ENCODE measurements at regions not wholly inside any gene's neighbourhood (a gene's known extent, or its start where the extent isn't known, plus 50 kb on each side); places are given as distances from the start of the nearest gene placed in this dataset.
"Not testable (repeated sequence)": the region's sequence is repeated elsewhere in the genome, so short reads cannot be mapped to it uniquely, and the experiment has no call there.

- Mint-ChIP-seq H3K27me3 (ENCODE audit: unreplicated experiment) (no peaks in the 10 kb centered on the region), H3K4me3 (ENCODE audit: unreplicated experiment) (no peak overlapping the region), H3K27ac (ENCODE audit: unreplicated experiment) (no peak overlapping the region), H3K36me3 (ENCODE audit: unreplicated experiment) (no peaks in the 10 kb centered on the region), H3K9me3 (ENCODE audit: unreplicated experiment) (peaks cover 27% of the 10 kb centered on the region), H3K4me1 (ENCODE audit: unreplicated experiment) (no peaks in the 10 kb centered on the region)
- no peak for DNase-seq (ENCODE audit: extremely low spot score, unreplicated experiment)
- TF ChIP-seq CTCF (IDR thresholded peaks at IDR 0.05), result no peak
These were observed 228.6 kb upstream of the LINC00305 start for GRCh38 chr18:64377446-64377845.

DNA sequence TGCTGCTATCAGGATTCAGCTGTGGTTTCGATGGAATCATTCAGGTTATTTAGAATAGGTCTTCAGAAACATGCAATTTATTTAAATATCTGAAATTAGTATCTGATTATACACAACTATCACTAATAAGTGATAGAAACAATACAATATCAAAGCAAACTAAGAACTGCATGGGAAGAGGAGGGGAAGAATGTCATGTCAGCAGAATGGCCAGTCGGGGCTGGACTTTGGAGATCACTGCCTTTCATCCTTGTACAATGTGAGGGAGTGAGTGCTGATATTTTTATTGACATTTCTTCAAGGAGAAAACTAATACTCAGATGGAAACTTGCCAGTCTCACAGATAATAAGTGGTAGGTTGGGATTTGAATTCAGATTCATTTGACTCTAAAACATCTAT is 224.0 kb upstream of the LINC00305 start:
- H3K27ac Mint-ChIP-seq (ENCODE audit: unreplicated experiment), result no peak overlapping the region
- peaks cover 25% of the 10 kb centered on the region for H3K9me3 Mint-ChIP-seq (ENCODE audit: unreplicated experiment)

GRCh38 chr18:64369830-64370440 is 221.0 kb upstream of the LINC00305 start:
- not testable (repeated sequence) for H3K4me1 Mint-ChIP-seq (ENCODE audit: unreplicated experiment); H3K4me3 Mint-ChIP-seq (ENCODE audit: unreplicated experiment); H3K27me3 Mint-ChIP-seq (ENCODE audit: unreplicated experiment); H3K27ac Mint-ChIP-seq (ENCODE audit: unreplicated experiment); H3K36me3 Mint-ChIP-seq (ENCODE audit: unreplicated experiment); DNase-seq (ENCODE audit: extremely low spot score, unreplicated experiment)
- peaks cover 13% of the 10 kb centered on the region for H3K9me3 Mint-ChIP-seq (ENCODE audit: unreplicated experiment)

More for the DNA sequence above, 224.0 kb upstream of the LINC00305 start:
- Mint-ChIP-seq H3K36me3 (ENCODE audit: unreplicated experiment) (no peaks in the 10 kb centered on the region), H3K4me3 (ENCODE audit: unreplicated experiment) (no peak overlapping the region), H3K4me1 (ENCODE audit: unreplicated experiment) (no peaks in the 10 kb centered on the region), H3K27me3 (ENCODE audit: unreplicated experiment) (no peaks in the 10 kb centered on the region)
- TF ChIP-seq CTCF (IDR thresholded peaks at IDR 0.05), result no peak
- no peak for DNase-seq (ENCODE audit: extremely low spot score, unreplicated experiment)

- H3K9me3 Mint-ChIP-seq (ENCODE audit: unreplicated experiment), result peaks cover 11% of the 10 kb centered on the region
- no peak overlapping the region for H3K27ac Mint-ChIP-seq (ENCODE audit: unreplicated experiment)
- DNase-seq (ENCODE audit: extremely low spot score, unreplicated experiment), result no peak
- no peaks in the 10 kb centered on the region for H3K36me3 Mint-ChIP-seq (ENCODE audit: unreplicated experiment)
- H3K4me1 Mint-ChIP-seq (ENCODE audit: unreplicated experiment), result no peaks in the 10 kb centered on the region
- TF ChIP-seq CTCF (IDR thresholded peaks at IDR 0.05), result no peak
- H3K27me3 Mint-ChIP-seq (ENCODE audit: unreplicated experiment), result no peaks in the 10 kb centered on the region
- no peak overlapping the region for H3K4me3 Mint-ChIP-seq (ENCODE audit: unreplicated experiment)
These were observed 216.2 kb upstream of the LINC00305 start for GRCh38 chr18:64365106-64365505.

DNA sequence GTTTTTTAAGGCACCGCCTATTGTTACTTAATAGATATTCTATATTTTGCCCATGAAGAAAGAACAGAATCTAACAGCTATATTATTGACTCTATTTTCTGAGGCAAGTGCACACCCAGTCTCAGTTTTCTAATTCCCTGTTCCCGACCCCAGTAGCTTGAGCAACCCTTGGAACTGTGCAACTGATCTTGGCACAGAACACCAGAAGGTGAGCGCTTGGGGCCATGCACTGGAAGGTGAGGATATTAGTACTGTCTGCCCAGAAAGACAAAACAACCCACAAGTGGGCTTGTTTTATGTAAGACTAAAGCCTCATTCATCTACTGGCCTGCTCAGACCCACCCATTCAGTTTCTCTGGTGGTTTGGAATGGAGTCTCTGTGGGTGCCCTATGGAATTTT is 188.8 kb upstream of the LINC00305 start:
- no peaks in the 10 kb centered on the region for H3K36me3 Mint-ChIP-seq (ENCODE audit: unreplicated experiment)
- no peak for DNase-seq (ENCODE audit: extremely low spot score, unreplicated experiment)
- H3K4me3 Mint-ChIP-seq (ENCODE audit: unreplicated experiment), result no peak overlapping the region
- no peaks in the 10 kb centered on the region for H3K9me3 Mint-ChIP-seq (ENCODE audit: unreplicated experiment)
- H3K27ac Mint-ChIP-seq (ENCODE audit: unreplicated experiment), result no peak overlapping the region
- no peak for TF ChIP-seq CTCF (IDR thresholded peaks at IDR 0.05)
- H3K27me3 Mint-ChIP-seq (ENCODE audit: unreplicated experiment), result no peaks in the 10 kb centered on the region
- H3K4me1 Mint-ChIP-seq (ENCODE audit: unreplicated experiment), result no peaks in the 10 kb centered on the region

GRCh38 chr18:64337018-64337417 is 188.1 kb upstream of the LINC00305 start:
- H3K4me1 Mint-ChIP-seq (ENCODE audit: unreplicated experiment), result no peaks in the 10 kb centered on the region
- no peak overlapping the region for H3K4me3 Mint-ChIP-seq (ENCODE audit: unreplicated experiment)
- H3K9me3 Mint-ChIP-seq (ENCODE audit: unreplicated experiment), result no peaks in the 10 kb centered on the region
- DNase-seq (ENCODE audit: extremely low spot score, unreplicated experiment), result no peak
- no peak overlapping the region for H3K27ac Mint-ChIP-seq (ENCODE audit: unreplicated experiment)
- no peak for TF ChIP-seq CTCF (IDR thresholded peaks at IDR 0.05)
- H3K27me3 Mint-ChIP-seq (ENCODE audit: unreplicated experiment), result no peaks in the 10 kb centered on the region
- H3K36me3 Mint-ChIP-seq (ENCODE audit: unreplicated experiment), result no peaks in the 10 kb centered on the region

Data from osteocyte (in vitro differentiated cells).